ENCODE measurements at regions not wholly inside any gene's neighbourhood (a gene's known extent, or its start where the extent isn't known, plus 50 kb on each side); places are given as distances from the start of the nearest gene placed in this dataset.

DNA sequence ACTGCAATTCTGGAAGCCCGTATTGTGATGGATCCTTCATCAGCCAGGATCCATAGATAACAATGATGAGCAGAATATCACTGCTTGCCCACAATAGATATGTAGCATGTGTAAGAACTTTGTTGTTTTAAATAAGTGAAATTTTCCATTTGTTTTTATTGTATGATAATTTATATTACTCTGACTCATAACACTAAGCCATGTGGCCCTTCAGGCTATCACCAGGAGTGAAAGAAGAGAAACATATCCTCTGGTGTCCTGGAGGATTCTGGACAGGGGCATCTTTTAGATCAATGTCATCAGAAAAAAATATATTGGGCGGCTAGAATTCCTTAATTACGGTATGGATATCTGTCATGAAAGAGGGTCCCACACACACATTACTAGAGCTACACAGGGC, 167.5 kb downstream of the SLC6A15 start:
- Histone ChIP-seq H2BK120ac (ENCODE audit: low read depth, low read length) (no peak overlapping the region), H2AFZ (replicated peaks; ENCODE audit: low read length, poor library complexity) (no peak overlapping the region), H3K9me1 (ENCODE audit: insufficient read depth, low read length) (no peaks in the 10 kb centered on the region), H4K8ac (ENCODE audit: low read depth in 2 of 2, low read length in 2 of 2) (no peak overlapping the region), H4K91ac (ENCODE audit: insufficient read depth, low read depth, low read length) (no peak overlapping the region), H3K36me3 (ENCODE audit: control insufficient read depth, insufficient read depth, low read length) (no peaks in the 10 kb centered on the region), H2BK20ac (ENCODE audit: low read depth, low read length) (no peak overlapping the region), H3K79me1 (ENCODE audit: low read depth in 1 of 2, low read length in 2 of 2) (no peaks in the 10 kb centered on the region), H3K4me1 (ENCODE audit: control insufficient read depth, insufficient read depth, low read length) (no peaks in the 10 kb centered on the region), H2BK15ac (ENCODE audit: low read depth, low read length) (no peak overlapping the region), H3K4me2 (ENCODE audit: low read depth, low read length) (no peak overlapping the region), H3K56ac (ENCODE audit: extremely low read depth, insufficient read depth, low read length) (no peak overlapping the region), H2BK5ac (ENCODE audit: low read depth, low read length, poor library complexity, severe bottlenecking) (no peak overlapping the region), H3K23ac (ENCODE audit: low read depth, low read length) (no peak overlapping the region), H2AK5ac (ENCODE audit: low read depth, low read length) (no peak overlapping the region), H3K18ac (ENCODE audit: low read depth, low read length) (no peak overlapping the region), H3K4ac (ENCODE audit: low read depth, low read length) (no peak overlapping the region), H2AK9ac (replicated peaks; ENCODE audit: low read depth, low read length, poor library complexity) (no peak overlapping the region), H4K5ac (ENCODE audit: low read depth, low read length) (no peak overlapping the region), H3K27ac (ENCODE audit: insufficient read depth, low read length) (no peak overlapping the region), H3K27me3 (ENCODE audit: control insufficient read depth, insufficient read depth, low read length) (no peaks in the 10 kb centered on the region), H4K20me1 (ENCODE audit: insufficient read depth, low read length) (no peaks in the 10 kb centered on the region), H3K14ac (replicated peaks; ENCODE audit: low read depth, low read length) (no peak overlapping the region), H3K9me3 (ENCODE audit: control insufficient read depth, insufficient read depth, low read length) (no peaks in the 10 kb centered on the region), H3K4me3 (ENCODE audit: insufficient read depth, low read depth, low read length) (no peak overlapping the region), H3K9ac (ENCODE audit: low read depth, low read length) (no peak overlapping the region)
- WGBS, 2 experiments (ENCODE audit: extremely low coverage in 2 of 2, insufficient read length in 1 of 2), result no CpG with 5 or more reads among the region's 3 CpGs
- CTCF ChIA-PET, result no interaction called here
- dilution Hi-C loops (cut with HindIII; ENCODE audit: low sequenced_read_pairs, unreplicated experiment), result no loop called here
- in situ Hi-C loops (cut with MboI; ENCODE audit: low sequenced_read_pairs), result no loop called here
- TF ChIP-seq ELK1 (IDR thresholded peaks at IDR 0.05; ENCODE audit: borderline replicate concordance, low read depth, low read length) (no peak), RCOR1 (IDR thresholded peaks at IDR 0.05; ENCODE audit: insufficient replicate concordance, low read length) (no peak), FOS (IDR thresholded peaks at IDR 0.05; ENCODE audit: low read depth, low read length) (no peak), RAD21 (IDR thresholded peaks at IDR 0.05; ENCODE audit: low read length) (no peak)
- no peak for ATAC-seq (ENCODE audit: low read depth)
- POLR2A ChIA-PET (ENCODE audit: unreplicated experiment), result no interaction called here
- DNase-seq, result no peak
- intact Hi-C loops (cut with micrococcal nuclease), result no loop called here
- BruUV-seq (replicated peaks), result no TSS peak

Measured in IMR-90 (cell line).